Stimulated activated CD4-positive, alpha-beta T cell treated with anti-CD3 and anti-CD28 coated beads, TNF-alpha, amount 100 ng/mL, for 24 hours (primary cell): ENCODE measurements at regions not wholly inside any gene's neighbourhood (a gene's known extent, or its start where the extent isn't known, plus 50 kb on each side); places are given as distances from the start of the nearest gene placed in this dataset.
"Not testable (repeated sequence)": the region's sequence is repeated elsewhere in the genome, so short reads cannot be mapped to it uniquely, and the experiment has no call there.

ENCODE experiments used
- DNase-seq, 3 experiments: peaks; one replicate each; pipeline ENCODE4 v3.0.0-alpha.2; 2020; ENCODE audit warnings: low read depth in 3 of 3

DNA sequence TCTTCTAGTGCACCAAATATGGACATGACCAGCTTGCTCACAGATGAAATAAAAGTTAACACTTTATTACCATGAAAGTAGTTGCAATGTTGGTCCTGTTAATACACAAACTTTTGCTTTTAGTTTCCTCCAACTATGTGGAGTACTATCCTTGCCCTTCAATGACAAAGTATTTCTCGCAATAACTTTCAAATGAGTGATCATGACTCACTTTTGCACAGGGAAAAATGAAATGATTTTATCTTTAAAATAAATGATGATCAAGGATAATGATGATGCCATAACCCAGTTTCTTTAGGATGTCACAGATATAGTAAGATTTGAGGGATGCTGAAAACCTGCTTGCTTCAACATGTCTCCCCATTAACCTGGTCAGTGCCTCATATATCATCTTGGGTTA, 254.0 kb upstream of the KITLG start:
- no peak for DNase-seq

DNA sequence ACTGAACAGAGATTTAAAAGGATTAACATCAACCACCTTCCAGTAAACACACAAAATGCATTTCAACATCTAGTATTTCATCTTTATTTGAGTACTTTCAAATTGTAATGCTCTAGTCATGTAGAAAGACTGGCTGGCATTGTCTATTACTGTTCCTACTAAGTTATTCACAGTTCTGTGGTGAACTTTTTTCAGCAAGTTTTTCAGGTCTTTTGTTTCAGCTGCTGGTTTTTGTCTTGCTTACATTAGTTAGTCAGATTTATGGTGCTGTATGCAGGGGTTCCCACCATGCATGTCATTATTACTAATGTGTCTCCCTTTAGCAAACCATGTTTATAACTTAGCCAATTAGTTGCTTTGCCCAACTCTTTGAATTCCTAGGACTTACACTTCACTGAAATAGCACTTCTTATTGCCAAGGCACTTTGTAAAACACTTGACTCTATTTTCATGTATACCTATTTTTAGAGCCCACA, 253.4 kb upstream of the KITLG start:
- no peak for DNase-seq

DNA sequence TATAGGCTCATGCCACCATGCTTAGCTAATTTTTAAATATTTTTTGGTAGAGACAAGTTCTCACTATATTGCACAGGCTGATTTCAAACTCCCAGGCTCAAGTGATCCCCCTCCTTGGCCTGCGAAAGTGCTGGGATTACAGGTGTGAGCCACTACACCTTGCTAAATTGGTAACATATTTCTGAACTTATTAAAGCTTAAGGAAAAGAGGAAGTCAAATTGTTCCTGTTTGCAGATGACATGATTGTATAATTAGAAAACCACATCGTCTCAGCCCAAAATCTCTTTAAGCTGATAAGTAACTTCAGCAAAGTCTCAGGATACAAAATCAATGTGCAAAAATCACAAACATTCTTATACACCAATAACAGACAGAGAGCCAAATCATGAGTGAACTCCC, 248.3 kb upstream of the KITLG start:
- DNase-seq = not testable (repeated sequence)

DNA sequence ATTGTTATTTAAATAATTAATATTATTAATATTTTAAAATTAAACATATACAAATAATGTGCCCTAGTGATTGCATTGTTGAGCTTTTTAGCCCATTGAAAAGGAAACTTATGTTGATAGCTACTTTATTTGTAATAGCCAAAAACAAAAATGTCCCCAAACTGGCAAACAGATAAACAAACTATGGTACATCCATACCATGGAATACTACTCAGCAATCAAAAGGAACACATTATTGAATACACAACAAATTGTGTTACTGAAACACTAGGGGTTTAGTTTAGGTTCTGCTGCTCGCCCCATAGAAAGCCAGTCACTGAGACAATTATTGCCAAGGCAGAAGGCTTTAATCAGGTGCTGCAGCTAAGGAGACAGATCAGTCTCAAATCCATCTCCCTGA, 239.7 kb upstream of the KITLG start:
- DNase-seq = no peak

DNA sequence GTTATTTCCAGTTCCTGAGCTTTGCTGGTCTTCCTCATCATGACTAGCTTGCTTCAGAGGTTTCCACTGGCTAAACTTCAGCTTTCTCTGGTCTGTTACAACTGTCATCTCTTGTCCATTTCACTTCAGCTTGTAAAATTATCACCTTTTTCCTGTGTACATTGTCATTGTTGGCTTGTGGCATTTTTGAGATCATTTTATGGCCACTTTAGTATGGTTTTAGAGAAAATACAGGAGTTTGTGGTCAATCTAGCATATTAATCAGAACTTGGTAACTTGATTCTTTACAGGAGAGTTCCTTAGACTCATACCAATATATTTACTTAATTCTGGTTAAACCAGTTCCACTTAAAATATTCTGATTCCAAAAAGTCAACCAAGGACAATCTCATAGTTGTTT, 235.9 kb upstream of the KITLG start:
- DNase-seq = no peak

DNA sequence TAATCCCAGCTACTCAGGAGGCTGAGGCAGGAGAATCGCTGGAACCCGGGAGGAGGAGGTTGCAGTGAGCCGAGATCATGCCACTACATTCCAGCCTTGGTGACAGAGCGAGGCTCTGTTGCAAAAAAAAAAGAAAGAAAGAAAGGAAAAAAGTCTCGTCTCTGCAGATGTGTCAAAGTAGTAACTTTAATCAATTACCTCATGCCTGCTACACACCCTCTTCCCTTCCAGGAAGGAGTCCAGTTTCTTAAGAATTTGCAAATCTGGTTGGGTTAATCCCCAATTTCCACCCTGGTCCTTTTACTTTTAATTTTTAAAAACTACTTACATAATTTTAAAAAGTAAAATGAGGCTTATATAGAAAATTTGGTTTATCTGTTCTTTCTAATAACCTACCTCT, 234.5 kb upstream of the KITLG start:
- no peak for DNase-seq

DNA sequence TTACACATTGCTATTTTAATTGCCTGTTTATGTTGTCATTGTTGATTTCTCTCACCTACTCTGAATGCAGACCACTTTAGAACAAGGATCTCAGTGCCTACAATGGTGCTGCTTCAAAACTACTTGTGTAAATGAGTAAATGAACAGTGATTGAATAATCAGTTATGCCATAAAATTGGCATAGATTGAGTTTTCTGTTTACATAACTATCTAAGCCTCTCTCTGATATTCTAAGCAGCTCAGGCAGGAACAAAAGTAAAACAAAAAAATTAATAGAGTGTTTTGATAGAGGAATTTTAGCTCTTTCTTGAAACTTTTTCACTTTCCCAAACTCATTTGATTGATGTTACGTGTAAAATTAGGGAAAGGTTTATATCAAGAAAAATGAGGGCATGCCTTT, 232.3 kb upstream of the KITLG start:
- DNase-seq = no peak

DNA sequence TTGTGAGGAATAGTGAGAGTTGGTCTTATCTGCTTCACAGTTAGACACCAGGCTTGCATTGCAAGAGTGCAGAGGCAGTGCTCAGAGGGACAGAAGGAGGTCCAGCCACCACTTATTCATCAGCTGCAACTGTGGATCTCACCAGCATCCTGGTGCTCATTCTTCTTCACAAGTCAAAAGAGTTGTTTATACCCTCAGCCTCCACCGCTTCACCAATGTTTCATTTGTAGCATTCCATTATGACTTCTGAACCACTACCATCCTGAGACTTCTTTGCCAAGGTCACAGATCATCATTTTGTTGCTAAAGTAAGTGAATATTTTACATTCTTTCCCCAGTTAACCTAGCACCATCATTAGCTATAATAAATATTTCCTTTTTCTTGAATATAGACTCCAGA, 230.5 kb upstream of the KITLG start:
- DNase-seq = no peak

DNA sequence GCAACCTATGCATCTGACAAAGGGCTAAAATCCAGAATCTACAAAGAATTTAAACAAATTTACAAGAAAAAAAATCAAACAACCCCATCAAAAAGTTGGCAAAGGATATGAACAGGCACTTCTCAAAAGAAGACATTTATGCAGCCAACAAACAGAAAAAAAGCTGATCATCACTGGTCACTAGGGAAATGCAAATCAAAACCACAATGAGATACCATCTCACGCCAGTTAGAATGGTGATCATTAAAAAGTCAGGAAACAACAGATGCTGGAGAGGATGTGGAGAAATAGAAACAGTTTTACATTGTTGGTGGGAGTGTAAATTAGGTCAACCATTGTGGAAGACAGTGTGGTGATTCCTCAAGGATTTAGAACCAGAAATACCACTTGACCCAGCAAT, 229.6 kb upstream of the KITLG start:
- not testable (repeated sequence) for DNase-seq

DNA sequence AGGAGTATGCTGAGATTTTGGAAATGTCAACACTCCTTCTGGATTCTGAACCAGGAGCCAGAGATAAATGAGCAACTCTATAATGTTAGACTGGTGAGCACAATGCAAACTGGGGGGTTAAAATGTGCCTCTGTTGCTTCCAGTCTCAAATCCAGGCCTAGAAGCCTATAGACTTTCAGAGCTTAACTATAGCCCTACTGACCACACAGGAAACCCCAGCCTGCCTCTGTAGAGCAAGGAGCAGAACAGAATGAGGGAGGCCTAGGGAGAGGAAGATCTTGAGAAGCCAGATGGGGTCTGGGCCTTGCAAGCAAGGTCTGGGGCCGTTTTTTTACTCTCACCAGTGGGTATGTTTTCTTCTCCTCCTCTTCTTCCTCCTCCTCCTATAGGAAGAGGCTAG, 225.4 kb upstream of the KITLG start:
- DNase-seq = no peak

DNA sequence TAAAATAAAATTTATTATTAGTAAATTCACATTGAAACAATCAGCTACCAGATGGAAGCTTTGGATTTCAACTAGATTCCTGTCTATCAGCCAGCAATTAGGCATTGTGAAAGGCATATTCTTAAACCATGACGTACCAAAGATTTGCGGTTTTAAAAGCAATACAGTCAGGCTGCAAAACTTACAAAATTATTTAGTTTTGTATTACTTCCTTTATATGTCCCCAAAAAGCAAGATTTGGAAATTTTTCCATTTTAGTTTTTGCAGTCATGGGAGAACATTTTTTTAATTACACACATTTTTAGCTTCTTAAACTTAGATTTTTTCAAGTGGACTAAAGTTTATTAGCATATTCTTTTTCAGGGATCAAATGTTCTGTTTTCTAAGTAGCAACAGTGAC, 225.0 kb upstream of the KITLG start:
- DNase-seq = no peak

DNA sequence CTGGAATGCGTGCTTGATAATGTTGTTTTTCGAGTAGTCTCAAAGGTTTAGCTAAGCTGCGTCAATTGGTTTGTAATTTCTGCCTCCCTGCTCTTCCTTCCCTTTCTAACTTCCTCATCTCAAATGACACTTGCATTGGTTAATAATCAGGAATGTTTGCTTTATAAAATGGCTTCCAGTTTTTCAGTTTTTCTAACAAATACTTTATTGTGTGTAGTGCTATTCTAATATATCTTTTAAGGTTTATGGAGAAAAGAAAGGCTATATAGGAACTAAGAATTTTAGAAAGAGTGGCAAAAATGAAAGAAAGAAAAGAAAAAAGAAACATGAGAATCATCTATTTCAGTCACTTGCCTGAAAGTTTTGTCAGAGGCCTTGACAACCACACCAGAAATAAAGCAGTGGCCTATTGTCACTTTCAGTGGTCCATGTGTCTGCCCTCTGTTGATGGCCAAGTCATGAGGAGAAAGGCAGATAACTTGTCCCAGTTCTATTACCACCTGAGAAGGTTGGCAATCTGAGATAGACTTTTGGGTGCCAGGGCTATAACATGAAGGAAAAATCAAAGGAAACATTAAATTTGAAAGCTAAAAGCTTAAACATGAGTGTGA, 221.9 kb upstream of the KITLG start:
- DNase-seq = no peak

DNA sequence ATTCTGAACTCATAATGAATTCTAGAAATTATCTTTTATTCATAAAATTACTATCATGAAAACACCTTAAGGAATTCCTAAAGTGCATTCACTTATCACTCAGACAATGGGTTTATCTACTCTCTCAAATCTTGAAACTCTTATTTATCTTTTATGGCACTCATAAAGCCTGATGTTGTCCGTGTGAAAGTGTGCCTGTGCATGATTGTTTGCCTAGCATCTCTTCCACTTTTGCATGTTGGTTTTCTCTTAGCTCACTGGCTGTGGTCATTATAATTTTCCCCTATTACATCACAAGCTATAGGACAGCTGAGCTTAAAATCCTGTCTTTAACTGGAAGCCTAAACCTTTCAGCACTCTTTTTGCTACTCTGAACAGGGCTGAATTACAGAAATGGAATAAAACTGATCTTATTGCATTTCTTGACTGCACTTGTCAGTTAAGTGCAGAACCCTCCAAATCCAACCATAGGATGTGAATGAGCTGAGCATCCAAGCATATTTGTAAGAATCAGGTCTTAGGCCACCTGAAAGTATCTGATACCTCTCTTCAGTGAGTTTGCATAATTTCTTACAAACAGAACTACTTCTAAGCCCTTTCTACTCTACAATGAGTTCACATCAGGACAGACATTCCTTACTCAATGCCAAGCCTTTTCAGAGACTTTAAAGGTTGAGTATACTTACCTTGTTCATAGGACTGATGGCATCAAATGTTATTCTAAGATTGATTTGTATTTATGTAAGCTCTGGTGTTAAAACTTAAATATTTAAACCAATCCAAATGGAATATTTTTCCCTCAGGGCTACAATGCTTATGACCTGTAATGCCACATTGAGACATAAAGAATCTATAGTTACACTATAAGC, 221.2 kb upstream of the KITLG start:
- no peak for DNase-seq

DNA sequence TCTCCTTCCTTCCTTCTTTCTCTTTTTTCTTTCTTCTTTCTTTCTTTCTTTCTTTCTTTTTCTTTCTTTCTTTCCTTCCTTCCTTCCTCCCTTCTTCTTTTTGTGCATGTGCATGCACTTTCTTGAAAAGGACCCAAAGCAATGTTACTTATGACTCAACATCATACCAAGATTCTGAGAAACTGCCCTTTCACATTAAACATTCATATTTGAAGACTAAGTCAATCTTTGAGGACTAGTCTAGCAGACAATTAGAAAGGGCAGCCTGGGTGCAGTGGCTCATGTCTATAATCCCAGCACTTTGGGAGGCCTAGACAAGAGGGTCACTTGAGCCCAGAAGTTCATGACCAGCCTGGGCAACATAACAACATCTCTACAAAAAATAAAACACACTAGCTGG, 212.8 kb upstream of the KITLG start:
- DNase-seq = no peak

DNA sequence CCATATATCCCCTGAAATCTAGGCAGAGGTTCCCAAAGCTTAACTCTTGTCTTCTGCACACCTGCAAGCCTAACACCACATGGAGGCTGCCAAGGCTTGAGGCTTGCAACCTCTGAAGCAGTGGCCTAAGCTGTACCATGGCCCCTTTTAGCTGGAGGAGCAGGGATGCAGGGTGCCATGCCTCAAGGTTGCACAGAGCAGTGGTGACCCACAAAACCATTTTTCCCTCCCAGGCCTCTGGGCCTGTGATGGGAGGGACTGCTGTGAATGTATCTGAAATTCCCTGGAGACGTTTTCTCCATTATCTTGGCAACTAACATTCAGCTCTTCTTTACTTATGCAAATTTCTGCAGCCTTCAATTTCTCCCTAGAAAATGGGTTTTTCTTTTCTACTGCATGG, 210.0 kb upstream of the KITLG start:
- DNase-seq = no peak

DNA sequence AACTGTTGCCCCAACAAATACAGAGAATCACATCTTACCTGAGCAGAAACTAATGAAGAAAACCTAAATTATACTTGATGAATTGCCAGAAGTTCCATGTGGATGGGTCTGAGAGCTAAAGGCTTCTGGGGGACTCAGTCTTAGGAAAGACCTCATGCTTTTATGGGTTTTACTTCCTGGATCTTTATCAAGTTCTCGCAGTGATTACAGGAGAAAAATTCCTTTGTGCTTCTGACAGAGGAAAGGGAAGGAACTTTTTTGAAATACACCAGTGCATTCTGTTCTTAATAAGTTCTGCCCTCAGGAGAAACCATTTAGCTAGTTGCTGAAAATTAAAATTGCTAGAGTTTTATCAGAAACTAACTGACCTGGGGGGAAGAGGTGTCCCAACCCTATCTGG, 203.9 kb upstream of the KITLG start:
- DNase-seq = no peak

DNA sequence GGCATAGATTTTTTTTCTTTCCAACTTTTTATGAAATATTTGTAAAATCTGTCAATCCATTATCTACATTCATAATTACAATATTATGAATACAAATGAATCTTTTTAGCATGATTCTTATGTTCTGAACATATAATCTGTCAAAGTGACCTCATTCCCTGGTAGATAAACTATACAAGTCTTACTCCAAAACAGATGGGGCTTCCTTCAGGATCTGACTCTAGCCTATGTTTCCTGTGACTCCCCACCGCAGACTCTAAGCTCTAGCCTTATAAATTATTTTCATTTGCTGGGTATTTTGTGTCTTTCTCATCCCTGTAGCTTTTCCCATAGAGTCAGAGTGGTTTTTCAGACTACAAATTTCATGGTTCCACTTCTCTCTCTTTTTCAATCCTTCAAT, 202.1 kb upstream of the KITLG start:
- DNase-seq = no peak

DNA sequence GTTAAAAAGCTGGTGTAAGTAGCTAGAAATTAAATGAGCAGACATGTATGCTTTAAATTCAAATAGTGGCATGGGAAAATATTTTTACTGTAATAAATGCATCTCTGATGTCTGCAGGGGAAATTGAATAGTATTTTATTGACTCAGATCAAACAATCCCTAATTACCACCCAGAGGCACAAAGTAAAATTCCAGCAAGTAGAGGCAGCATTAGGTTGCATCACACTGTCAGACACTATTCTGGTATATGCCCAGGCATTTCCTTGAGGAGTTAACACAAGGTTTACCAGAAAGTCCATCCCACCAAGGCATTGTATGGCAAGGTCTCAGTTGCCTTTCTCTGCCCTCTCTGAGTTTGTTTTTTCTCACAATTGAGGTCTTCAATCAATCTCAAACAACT, 201.6 kb upstream of the KITLG start:
- no peak for DNase-seq

DNA sequence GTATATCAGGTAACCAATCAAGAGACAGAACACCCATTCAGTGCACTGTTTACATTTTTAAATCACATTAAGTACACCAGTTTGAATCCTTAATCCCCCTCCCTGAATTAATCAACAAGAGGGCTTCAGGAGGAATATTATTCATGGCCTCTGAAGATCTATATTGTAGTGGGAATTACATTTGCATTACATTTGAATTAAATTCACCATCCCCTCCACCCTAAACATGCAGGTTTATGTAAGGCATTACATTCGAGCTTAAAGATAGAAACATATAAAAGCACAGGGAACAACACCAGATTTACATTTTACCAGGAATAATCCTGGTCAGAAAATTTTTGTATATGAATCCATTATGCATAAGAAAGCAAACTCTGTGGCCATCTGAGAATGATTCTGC, 197.8 kb upstream of the KITLG start:
- no peak for DNase-seq

DNA sequence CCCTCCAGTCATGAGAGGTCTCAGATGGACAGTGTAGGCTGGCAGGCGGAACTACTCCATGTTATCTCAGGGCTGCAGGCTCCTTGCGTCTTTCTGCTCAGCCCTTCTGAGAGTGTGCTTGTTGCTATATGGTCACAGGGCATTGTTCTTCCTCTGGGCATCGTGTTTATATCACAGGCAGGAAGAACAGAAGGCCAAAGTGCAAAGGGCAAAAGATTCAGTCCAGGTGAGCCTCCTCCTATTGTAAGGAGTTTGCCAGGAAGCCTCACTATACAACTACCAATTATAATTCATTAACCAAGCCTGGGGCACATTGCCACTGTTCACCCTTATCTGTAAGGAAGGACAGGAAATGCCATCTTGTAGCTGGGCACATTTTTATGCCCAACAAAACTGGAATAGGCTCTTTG, 195.5 kb upstream of the KITLG start:
- DNase-seq = no peak

DNA sequence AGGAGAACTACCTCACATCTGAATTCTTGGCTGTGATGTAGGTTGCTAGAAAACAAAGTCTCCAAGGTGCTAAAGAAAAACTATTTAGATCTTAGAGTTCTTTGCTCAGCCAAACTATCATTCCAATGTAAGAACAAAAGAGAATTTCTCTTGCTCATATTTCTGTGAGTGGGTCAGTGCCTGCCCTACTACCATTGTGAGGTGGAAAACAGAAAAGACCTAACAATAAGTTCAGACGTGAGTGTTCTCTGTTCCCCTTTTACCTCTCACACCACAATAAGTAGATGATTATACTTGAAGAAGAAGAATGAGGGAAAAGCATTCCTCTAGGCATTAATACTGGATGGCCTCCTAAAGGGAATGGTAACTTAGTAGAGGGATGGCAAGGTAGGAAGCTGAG, 187.4 kb upstream of the KITLG start:
- DNase-seq = no peak

DNA sequence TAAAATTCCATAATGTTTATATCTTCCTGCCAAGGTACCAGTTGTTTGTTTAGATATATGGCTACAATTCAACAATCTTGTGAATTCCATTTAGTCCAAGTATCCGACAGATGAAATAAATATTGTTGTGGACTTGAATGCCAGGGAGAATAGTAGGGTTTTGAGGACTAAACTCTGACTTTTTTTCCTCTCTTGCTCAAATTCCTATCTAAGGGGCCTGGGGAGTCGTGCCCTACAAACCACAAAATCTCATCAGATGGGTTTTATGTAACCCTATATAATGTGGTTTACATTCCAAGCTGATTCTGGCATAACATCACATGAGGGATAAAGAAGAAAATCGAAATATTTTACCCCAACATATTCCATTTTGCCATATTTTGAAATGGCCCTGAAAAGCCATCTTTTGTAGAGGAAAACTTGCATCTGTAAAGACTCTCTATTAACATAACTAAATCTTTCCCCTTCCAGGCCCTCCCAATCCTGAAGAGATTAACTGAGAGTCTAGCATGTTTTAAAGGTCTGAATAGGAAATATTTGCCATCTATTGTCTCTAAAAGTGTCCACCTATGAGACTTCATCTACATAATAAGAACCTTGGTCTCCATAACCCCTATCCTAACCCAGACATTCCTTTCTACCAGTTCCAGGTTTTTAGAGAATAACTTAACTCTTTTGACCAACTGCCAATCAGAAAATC, 184.7 kb upstream of the KITLG start:
- DNase-seq = no peak

DNA sequence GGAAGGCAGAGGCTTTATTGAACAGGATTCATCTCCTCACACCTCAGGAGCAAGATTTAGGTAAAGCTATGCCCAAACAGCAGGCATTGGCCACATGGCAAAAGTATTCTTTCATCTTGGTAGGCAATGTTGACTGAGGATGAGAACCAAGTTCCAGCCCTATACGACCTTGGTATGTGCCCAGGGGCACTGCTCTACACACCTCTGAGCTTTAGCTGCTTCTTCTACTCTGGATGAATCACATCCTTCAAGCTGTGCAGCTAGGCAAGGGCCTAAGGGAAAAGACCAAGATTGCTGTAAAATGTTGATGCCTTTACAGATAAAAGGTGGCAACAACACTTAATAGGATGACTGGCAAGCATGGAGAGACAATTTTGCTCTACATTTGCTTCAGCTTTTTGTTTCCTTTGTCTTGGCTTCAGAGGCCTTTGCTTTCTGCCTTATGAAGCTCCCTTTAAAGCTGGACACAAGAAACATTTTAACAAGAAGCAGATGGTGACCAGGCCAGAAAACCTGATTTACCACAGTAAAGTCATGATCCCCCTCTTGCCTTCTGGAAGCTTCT, 183.3 kb upstream of the KITLG start:
- DNase-seq = no peak
